ENCODE measurements at regions not wholly inside any gene's neighbourhood (a gene's known extent, or its start where the extent isn't known, plus 50 kb on each side); places are given as distances from the start of the nearest gene placed in this dataset.

DNA sequence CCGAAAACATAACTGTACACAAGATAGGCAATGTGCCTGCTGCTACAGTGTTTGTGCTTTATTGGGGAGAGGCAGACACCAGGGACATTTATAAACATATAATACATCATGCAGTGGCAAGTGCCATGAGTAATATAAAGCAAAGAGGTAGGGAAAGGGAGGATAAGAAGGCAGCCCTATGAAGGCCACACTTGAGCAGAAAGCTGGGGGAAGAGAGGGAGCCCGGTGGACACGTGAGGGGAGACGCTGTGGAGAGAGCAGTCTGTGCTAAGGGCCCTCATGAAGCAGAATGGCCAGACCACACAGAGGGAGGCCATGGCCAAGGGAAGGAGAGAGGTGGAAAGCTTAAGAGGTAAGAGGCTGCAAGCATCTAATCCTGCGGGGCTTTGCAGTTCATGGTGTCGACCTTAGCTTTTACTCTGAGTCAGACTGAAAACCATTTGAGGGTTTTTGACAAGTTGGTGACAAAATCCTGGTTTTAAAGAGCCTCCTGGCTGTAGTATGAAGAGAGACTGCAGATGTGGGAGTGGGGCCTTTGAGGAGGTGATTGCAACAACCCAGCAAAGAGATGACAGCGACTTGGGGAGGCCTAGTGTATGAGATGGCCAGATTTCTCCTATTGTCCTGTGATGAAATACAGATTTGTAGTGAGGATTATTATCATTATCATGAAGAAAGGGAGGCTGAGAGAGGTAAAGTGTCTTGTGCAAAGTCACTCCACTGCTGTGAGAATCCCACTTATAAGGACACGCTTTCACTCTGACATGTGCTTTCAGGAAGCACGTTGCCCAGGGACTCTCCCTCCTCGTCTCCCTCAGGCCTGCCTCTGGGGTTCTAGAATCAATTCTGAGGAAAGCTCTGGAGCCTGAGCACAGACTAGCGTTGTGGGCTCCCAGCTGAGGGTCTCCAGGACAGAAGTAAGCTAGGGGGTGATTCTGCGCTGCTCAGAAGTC, 192.9 kb downstream of the RHOU start:
- no peaks in the 10 kb centered on the region for H3F3A ChIP-seq (ENCODE audit: insufficient read depth, low read length, poor library complexity, severe bottlenecking)
- H3K36me3 ChIP-seq (ENCODE audit: insufficient read depth, low read length): no peaks in the 10 kb centered on the region
- H3K79me2 ChIP-seq (replicated peaks; ENCODE audit: insufficient read depth, low read length): no peaks in the 10 kb centered on the region
- H3K9me3 ChIP-seq (ENCODE audit: low read length): no peaks in the 10 kb centered on the region
- H3K4me2 ChIP-seq (ENCODE audit: low read length): no peak overlapping the region
- H3K9me2 ChIP-seq (ENCODE audit: insufficient read depth, low read length): no peaks in the 10 kb centered on the region
- H3K27me3 ChIP-seq (ENCODE audit: insufficient read depth, low read depth, low read length): no peaks in the 10 kb centered on the region
- no peak overlapping the region for H3K4me3 ChIP-seq (ENCODE audit: low read length)
- H4K20me1 ChIP-seq (ENCODE audit: insufficient read depth): no peaks in the 10 kb centered on the region
- H3K27ac ChIP-seq (ENCODE audit: low read length): no peak overlapping the region
- no peak overlapping the region for H2AFZ ChIP-seq (ENCODE audit: low read depth, low read length)
- TF ChIP-seq REST (IDR thresholded peaks at IDR 0.05; ENCODE audit: borderline replicate concordance): no peak
- no peak for TF ChIP-seq EZH2 (IDR thresholded peaks at IDR 0.05; ENCODE audit: borderline replicate concordance, insufficient read depth, low read length, poor library complexity, severe bottlenecking)
- no peak for TF ChIP-seq MXI1 (conservative IDR thresholded peaks at IDR 0.05; ENCODE audit: poor library complexity, severe bottlenecking)
- TF ChIP-seq RAD21 (conservative IDR thresholded peaks at IDR 0.05): no peak
- TF ChIP-seq, protein P1, sequence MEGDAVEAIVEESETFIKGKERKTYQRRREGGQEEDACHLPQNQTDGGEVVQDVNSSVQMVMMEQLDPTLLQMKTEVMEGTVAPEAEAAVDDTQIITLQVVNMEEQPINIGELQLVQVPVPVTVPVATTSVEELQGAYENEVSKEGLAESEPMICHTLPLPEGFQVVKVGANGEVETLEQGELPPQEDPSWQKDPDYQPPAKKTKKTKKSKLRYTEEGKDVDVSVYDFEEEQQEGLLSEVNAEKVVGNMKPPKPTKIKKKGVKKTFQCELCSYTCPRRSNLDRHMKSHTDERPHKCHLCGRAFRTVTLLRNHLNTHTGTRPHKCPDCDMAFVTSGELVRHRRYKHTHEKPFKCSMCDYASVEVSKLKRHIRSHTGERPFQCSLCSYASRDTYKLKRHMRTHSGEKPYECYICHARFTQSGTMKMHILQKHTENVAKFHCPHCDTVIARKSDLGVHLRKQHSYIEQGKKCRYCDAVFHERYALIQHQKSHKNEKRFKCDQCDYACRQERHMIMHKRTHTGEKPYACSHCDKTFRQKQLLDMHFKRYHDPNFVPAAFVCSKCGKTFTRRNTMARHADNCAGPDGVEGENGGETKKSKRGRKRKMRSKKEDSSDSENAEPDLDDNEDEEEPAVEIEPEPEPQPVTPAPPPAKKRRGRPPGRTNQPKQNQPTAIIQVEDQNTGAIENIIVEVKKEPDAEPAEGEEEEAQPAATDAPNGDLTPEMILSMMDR (IDR thresholded peaks at IDR 0.05; ENCODE audit: poor library complexity, severe bottlenecking): no peak
- TF ChIP-seq TAF1 (IDR thresholded peaks at IDR 0.05; ENCODE audit: low read depth): no peak
- TF ChIP-seq POLR2AphosphoS5 (IDR thresholded peaks at IDR 0.05): no peak
- TF ChIP-seq EP300 (conservative IDR thresholded peaks at IDR 0.05; ENCODE audit: poor library complexity, severe bottlenecking): no peak
- no peak for TF ChIP-seq SMC3 (conservative IDR thresholded peaks at IDR 0.05; ENCODE audit: poor library complexity)
- H3K9ac ChIP-seq (ENCODE audit: low read length): no peak overlapping the region

- no peaks in the 10 kb centered on the region for H3K9me3 ChIP-seq (ENCODE audit: low read length)
- no peak overlapping the region for H2AFZ ChIP-seq (ENCODE audit: low read depth, low read length)
- H3F3A ChIP-seq (ENCODE audit: insufficient read depth, low read length, poor library complexity, severe bottlenecking): no peaks in the 10 kb centered on the region
- no peaks in the 10 kb centered on the region for H3K79me2 ChIP-seq (replicated peaks; ENCODE audit: insufficient read depth, low read length)
- no peak overlapping the region for H3K4me2 ChIP-seq (ENCODE audit: low read length)
- H3K27me3 ChIP-seq (ENCODE audit: insufficient read depth, low read depth, low read length): no peaks in the 10 kb centered on the region
- H3K9me2 ChIP-seq (ENCODE audit: insufficient read depth, low read length): no peaks in the 10 kb centered on the region
- H4K20me1 ChIP-seq (ENCODE audit: insufficient read depth): no peaks in the 10 kb centered on the region
- no peak overlapping the region for H3K9ac ChIP-seq (ENCODE audit: low read length)
- TF ChIP-seq EP300 (conservative IDR thresholded peaks at IDR 0.05; ENCODE audit: poor library complexity, severe bottlenecking) (no peak), POLR2AphosphoS5 (IDR thresholded peaks at IDR 0.05) (no peak), TAF1 (IDR thresholded peaks at IDR 0.05; ENCODE audit: low read depth) (no peak)
- no peaks in the 10 kb centered on the region for H3K36me3 ChIP-seq (ENCODE audit: insufficient read depth, low read length)
- H3K4me3 ChIP-seq (ENCODE audit: low read length): no peak overlapping the region
- no peak overlapping the region for H3K27ac ChIP-seq (ENCODE audit: low read length)
Measured at GRCh38 chr1:228929476-228930027, 194.3 kb downstream of the RHOU start.
